Activated T-cell treated with anti-CD3 and anti-CD28 coated beads, Interleukin-2, amount 50 U/mL, for 4 hours (primary cell): ENCODE measurements at regions not wholly inside any gene's neighbourhood (a gene's known extent, or its start where the extent isn't known, plus 50 kb on each side); places are given as distances from the start of the nearest gene placed in this dataset.

Experiments used
- ATAC-seq, 2 donors: fragments of 200-7000 bp; cut with Tn5 transposase; one replicate each; pipeline ENCODE4 v1.10.0; 2021
- DNase-seq: peaks from one replicate; pipeline ENCODE4 v3.0.0-alpha.2; 2020
- H3K27me3 Mint-ChIP-seq: one replicate; pipeline ENCODE4 v1.8.0; 2021; ENCODE audit warnings: low read depth, mixed read lengths
- H3K36me3 Mint-ChIP-seq: one replicate; pipeline ENCODE4 v1.8.0; 2022; ENCODE audit warnings: mixed read lengths; ENCODE audit not compliant: insufficient read depth
- H3K4me1 Mint-ChIP-seq: one replicate; pipeline ENCODE4 v1.8.0; 2021; ENCODE audit warnings: low read depth, mixed read lengths
- H3K4me3 Mint-ChIP-seq: one replicate; pipeline ENCODE4 v1.8.0; 2021; ENCODE audit warnings: mild to moderate bottlenecking, moderate library complexity, mixed read lengths
- H3K9me3 Mint-ChIP-seq: one replicate; pipeline ENCODE4 v1.8.0; 2021; ENCODE audit warnings: mixed read lengths

- Mint-ChIP-seq H3K4me1 (no peaks in the 10 kb centered on the region), H3K9me3 (no peaks in the 10 kb centered on the region), H3K36me3 (no peaks in the 10 kb centered on the region), H3K4me3 (no peak overlapping the region), H3K27me3 (peaks cover 2% of the 10 kb centered on the region)
- ATAC-seq (no peak), DNase-seq (no peak)
Observed at GRCh38 chr5:87951661-87952060, 317.0 kb downstream of the TMEM161B start.

GRCh38 chr5:87949676-87950631 is 318.7 kb downstream of the TMEM161B start:
- Mint-ChIP-seq H3K9me3 (no peaks in the 10 kb centered on the region), H3K27me3 (peaks cover 2% of the 10 kb centered on the region), H3K36me3 (no peaks in the 10 kb centered on the region), H3K4me1 (no peaks in the 10 kb centered on the region), H3K4me3 (no peak overlapping the region)
- no peak for ATAC-seq
- DNase-seq: no peak

GRCh38 chr5:87948486-87948885 is 320.2 kb downstream of the TMEM161B start:
- Mint-ChIP-seq H3K4me3 (no peak overlapping the region), H3K9me3 (no peaks in the 10 kb centered on the region), H3K4me1 (no peaks in the 10 kb centered on the region), H3K27me3 (no peaks in the 10 kb centered on the region), H3K36me3 (no peaks in the 10 kb centered on the region)
- DNase-seq (no peak), ATAC-seq (no peak)

GRCh38 chr5:87946271-87946670 is 322.4 kb downstream of the TMEM161B start:
- Mint-ChIP-seq H3K9me3 (no peaks in the 10 kb centered on the region), H3K4me1 (no peaks in the 10 kb centered on the region), H3K36me3 (no peaks in the 10 kb centered on the region), H3K4me3 (no peak overlapping the region), H3K27me3 (peaks cover 1% of the 10 kb centered on the region)
- DNase-seq (no peak), ATAC-seq (no peak)

GRCh38 chr5:87945286-87945650 is 323.4 kb downstream of the TMEM161B start:
- no peak overlapping the region for H3K4me3 Mint-ChIP-seq
- ATAC-seq: no peak
- no peaks in the 10 kb centered on the region for H3K36me3 Mint-ChIP-seq
- no peaks in the 10 kb centered on the region for H3K9me3 Mint-ChIP-seq
- peaks cover 2% of the 10 kb centered on the region for H3K27me3 Mint-ChIP-seq
- no peak for DNase-seq
- no peaks in the 10 kb centered on the region for H3K4me1 Mint-ChIP-seq

GRCh38 chr5:87944553-87945285 is 323.9 kb downstream of the TMEM161B start:
- Mint-ChIP-seq H3K4me3 (no peak overlapping the region), H3K4me1 (no peaks in the 10 kb centered on the region), H3K27me3 (peaks cover 2% of the 10 kb centered on the region), H3K36me3 (no peaks in the 10 kb centered on the region), H3K9me3 (no peaks in the 10 kb centered on the region)
- ATAC-seq (no peak), DNase-seq (no peak)

- Mint-ChIP-seq H3K9me3 (no peaks in the 10 kb centered on the region), H3K4me1 (no peaks in the 10 kb centered on the region), H3K27me3 (peaks cover 2% of the 10 kb centered on the region), H3K4me3 (no peak overlapping the region), H3K36me3 (no peaks in the 10 kb centered on the region)
- DNase-seq (no peak), ATAC-seq (no peak)
Observed at GRCh38 chr5:87940775-87941174, 327.9 kb downstream of the TMEM161B start.

GRCh38 chr5:87936667-87937066 is 332.0 kb downstream of the TMEM161B start:
- Mint-ChIP-seq H3K4me1 (no peaks in the 10 kb centered on the region), H3K4me3 (no peak overlapping the region), H3K9me3 (no peaks in the 10 kb centered on the region), H3K36me3 (no peaks in the 10 kb centered on the region), H3K27me3 (peaks cover 2% of the 10 kb centered on the region)
- no peak for DNase-seq
- no peak for ATAC-seq

- Mint-ChIP-seq H3K27me3 (peaks cover 3% of the 10 kb centered on the region), H3K4me1 (no peaks in the 10 kb centered on the region), H3K4me3 (no peak overlapping the region), H3K36me3 (no peaks in the 10 kb centered on the region), H3K9me3 (peaks cover 5% of the 10 kb centered on the region)
- DNase-seq (no peak), ATAC-seq (no peak)
Observed at GRCh38 chr5:87924436-87924835, 344.2 kb downstream of the TMEM161B start.

GRCh38 chr5:87916320-87916719 is 352.3 kb downstream of the TMEM161B start:
- Mint-ChIP-seq H3K27me3 (no peaks in the 10 kb centered on the region), H3K36me3 (no peaks in the 10 kb centered on the region), H3K4me3 (no peak overlapping the region), H3K9me3 (peaks cover 8% of the 10 kb centered on the region), H3K4me1 (no peaks in the 10 kb centered on the region)
- ATAC-seq: no peak
- DNase-seq: no peak

GRCh38 chr5:87912419-87912818 is 356.2 kb downstream of the TMEM161B start:
- Mint-ChIP-seq H3K4me3 (no peak overlapping the region), H3K36me3 (no peaks in the 10 kb centered on the region), H3K9me3 (peaks cover 9% of the 10 kb centered on the region), H3K27me3 (no peaks in the 10 kb centered on the region), H3K4me1 (no peaks in the 10 kb centered on the region)
- DNase-seq: no peak
- ATAC-seq: no peak

- Mint-ChIP-seq H3K9me3 (peaks cover 3% of the 10 kb centered on the region), H3K36me3 (no peaks in the 10 kb centered on the region), H3K4me1 (no peaks in the 10 kb centered on the region), H3K27me3 (no peaks in the 10 kb centered on the region), H3K4me3 (no peak overlapping the region)
- no peak for DNase-seq
- ATAC-seq: no peak
Observed at GRCh38 chr5:87909382-87909781, 359.3 kb downstream of the TMEM161B start.

- Mint-ChIP-seq H3K36me3 (no peaks in the 10 kb centered on the region), H3K27me3 (no peaks in the 10 kb centered on the region), H3K9me3 (peaks cover 3% of the 10 kb centered on the region), H3K4me1 (no peaks in the 10 kb centered on the region), H3K4me3 (no peak overlapping the region)
- no peak for ATAC-seq
- DNase-seq: no peak
Observed at GRCh38 chr5:87906962-87907361, 361.7 kb downstream of the TMEM161B start.

GRCh38 chr5:87900419-87900818 is 368.2 kb downstream of the TMEM161B start:
- Mint-ChIP-seq H3K36me3 (no peaks in the 10 kb centered on the region), H3K27me3 (no peaks in the 10 kb centered on the region), H3K9me3 (no peaks in the 10 kb centered on the region), H3K4me1 (no peaks in the 10 kb centered on the region), H3K4me3 (no peak overlapping the region)
- ATAC-seq (no peak), DNase-seq (no peak)

- DNase-seq (no peak), ATAC-seq (no peak)
- no peaks in the 10 kb centered on the region for H3K4me1 Mint-ChIP-seq
- H3K4me3 Mint-ChIP-seq: no peak overlapping the region
- H3K36me3 Mint-ChIP-seq: no peaks in the 10 kb centered on the region
- no peaks in the 10 kb centered on the region for H3K9me3 Mint-ChIP-seq
- no peaks in the 10 kb centered on the region for H3K27me3 Mint-ChIP-seq
Observed at GRCh38 chr5:87899721-87900131, 368.9 kb downstream of the TMEM161B start.
